Prostate gland (tissue), 2 donors: ENCODE measurements at regions not wholly inside any gene's neighbourhood (a gene's known extent, or its start where the extent isn't known, plus 50 kb on each side); places are given as distances from the start of the nearest gene placed in this dataset.
"Not testable (repeated sequence)": the region's sequence is repeated elsewhere in the genome, so short reads cannot be mapped to it uniquely, and the experiment has no call there.

Experiments
- DNase-seq: peaks from one replicate; pipeline ENCODE4 v3.0.0-alpha.2; 2019; ENCODE audit warnings: low spot score
- H3K27ac ChIP-seq, 2 donors: fragments of 200-600 bp; sonication (generic); 2 replicates each; pipeline ENCODE4 v1.5.1; 2017 to 2019
- H3K27me3 ChIP-seq: fragments of 200-600 bp; sonication (generic); replicated peaks from 2 replicates; pipeline ENCODE4 v1.5.1; 2019; ENCODE audit not compliant: insufficient read depth
- H3K36me3 ChIP-seq, 2 donors: fragments of 200-600 bp; sonication (generic); 1 replicate in 1 of 2; 2 replicates in 1 of 2; pipeline versions ENCODE4 v1.5.1 to v1.8.1; 2017 to 2019
- H3K4me1 ChIP-seq: fragments of 200-600 bp; sonication (generic); replicated peaks from 2 replicates; pipeline ENCODE4 v1.5.1; 2019
- H3K4me3 ChIP-seq, 2 donors: fragments of 200-600 bp; sonication (generic); 2 replicates each; pipeline ENCODE4 v1.5.1; 2017 to 2019
- H3K9me3 ChIP-seq: fragments of 200-600 bp; sonication (generic); 2 replicates; pipeline ENCODE4 v1.5.1; 2017
- POLR2A ChIP-seq: fragments of 450-650 bp; IDR thresholded peaks from one replicate; pipeline ENCODE4 v1.6.1; 2016; ENCODE audit warnings: antibody characterized with exemption, mild to moderate bottlenecking
- POLR2AphosphoS5 ChIP-seq: sonication (generic); formaldehyde crosslinking; IDR thresholded peaks from one replicate; pipeline ENCODE4 v1.6.1; 2017; ENCODE audit warnings: antibody characterized with exemption
- whole genome bisulfite sequencing: methylation state at CpG from one replicate; pipeline ENCODE4 v1.1.5; 2018; 5-methylcytosine and 5-hydroxymethylcytosine counted together
- intact Hi-C: fragments of 100-400 bp; cut with DNase I; formaldehyde crosslinking; loops from one replicate; pipeline ENCODE4 v1.14.2; 2022
- TF ChIP-seq, protein P1 (sequence below), 4 experiments: fragments of 200-600 bp in 2 of 4; fragments of 450-650 bp in 2 of 4; sonication (generic) in 2 of 4; IDR thresholded peaks; 1 replicate in 3 of 4; 2 replicates in 1 of 4; pipeline ENCODE4 v1.5.1; 2016 to 2019; ENCODE audit warnings: antibody characterized with exemption in 4 of 4, mild to moderate bottlenecking in 2 of 4, moderate library complexity in 2 of 4

GRCh38 chr13:103895835-103896531, 829.8 kb upstream of the SLC10A2 start:
- TF ChIP-seq POLR2AphosphoS5 (no peak), POLR2A (no peak)
- TF ChIP-seq, protein P1, sequence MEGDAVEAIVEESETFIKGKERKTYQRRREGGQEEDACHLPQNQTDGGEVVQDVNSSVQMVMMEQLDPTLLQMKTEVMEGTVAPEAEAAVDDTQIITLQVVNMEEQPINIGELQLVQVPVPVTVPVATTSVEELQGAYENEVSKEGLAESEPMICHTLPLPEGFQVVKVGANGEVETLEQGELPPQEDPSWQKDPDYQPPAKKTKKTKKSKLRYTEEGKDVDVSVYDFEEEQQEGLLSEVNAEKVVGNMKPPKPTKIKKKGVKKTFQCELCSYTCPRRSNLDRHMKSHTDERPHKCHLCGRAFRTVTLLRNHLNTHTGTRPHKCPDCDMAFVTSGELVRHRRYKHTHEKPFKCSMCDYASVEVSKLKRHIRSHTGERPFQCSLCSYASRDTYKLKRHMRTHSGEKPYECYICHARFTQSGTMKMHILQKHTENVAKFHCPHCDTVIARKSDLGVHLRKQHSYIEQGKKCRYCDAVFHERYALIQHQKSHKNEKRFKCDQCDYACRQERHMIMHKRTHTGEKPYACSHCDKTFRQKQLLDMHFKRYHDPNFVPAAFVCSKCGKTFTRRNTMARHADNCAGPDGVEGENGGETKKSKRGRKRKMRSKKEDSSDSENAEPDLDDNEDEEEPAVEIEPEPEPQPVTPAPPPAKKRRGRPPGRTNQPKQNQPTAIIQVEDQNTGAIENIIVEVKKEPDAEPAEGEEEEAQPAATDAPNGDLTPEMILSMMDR (IDR thresholded peaks at IDR 0.05) = no peak
- 82% methylated on average over 1 of the region's 1 CpG for WGBS
- intact Hi-C loops = no loop called here

DNA sequence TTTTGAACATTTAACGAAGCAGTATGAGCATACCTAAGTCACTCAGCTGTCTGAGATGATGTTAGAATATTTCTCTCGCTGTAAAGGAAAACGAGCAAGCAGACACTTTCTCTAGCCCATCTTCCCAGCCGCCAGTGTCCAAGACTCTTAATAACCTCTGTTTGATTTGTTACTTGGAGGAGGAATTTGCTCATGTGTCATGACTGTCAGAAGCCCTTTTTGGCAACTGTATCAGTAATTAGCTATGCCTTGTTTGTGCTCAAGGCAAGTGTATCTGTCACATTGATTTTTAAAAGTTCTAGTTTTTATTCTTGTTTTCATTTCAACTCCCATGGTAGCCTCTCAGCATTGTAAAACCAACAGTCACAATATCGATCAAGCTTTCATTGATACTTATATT, 828.4 kb upstream of the SLC10A2 start:
- Histone ChIP-seq H3K27ac (no peak overlapping the region), H3K4me3 (no peak overlapping the region), H3K4me1 (no peaks in the 10 kb centered on the region), H3K9me3 (no peaks in the 10 kb centered on the region), H3K27me3 (no peaks in the 10 kb centered on the region), H3K36me3 (no peaks in the 10 kb centered on the region)
- intact Hi-C loops = no loop called here
- DNase-seq = no peak
- 94% methylated on average over 5 of the region's 5 CpGs for WGBS
- TF ChIP-seq, protein P1 (IDR thresholded peaks at IDR 0.05) = no peak
- TF ChIP-seq POLR2AphosphoS5 (no peak), POLR2A (no peak)

More at GRCh38 chr13:103895835-103896531, 829.8 kb upstream of the SLC10A2 start:
- H3K36me3 ChIP-seq = no peaks in the 10 kb centered on the region
- H3K4me1 ChIP-seq = no peaks in the 10 kb centered on the region
- no peaks in the 10 kb centered on the region for H3K27me3 ChIP-seq
- no peaks in the 10 kb centered on the region for H3K9me3 ChIP-seq
- H3K27ac ChIP-seq = no peak overlapping the region
- DNase-seq = no peak
- no peak overlapping the region for H3K4me3 ChIP-seq

- Histone ChIP-seq H3K27ac (no peak overlapping the region), H3K4me1 (no peaks in the 10 kb centered on the region), H3K36me3 (no peaks in the 10 kb centered on the region), H3K27me3 (no peaks in the 10 kb centered on the region), H3K4me3 (no peak overlapping the region), H3K9me3 (no peaks in the 10 kb centered on the region)
- DNase-seq = no peak
- TF ChIP-seq, protein P1 (IDR thresholded peaks at IDR 0.05) = no peak
- no peak for TF ChIP-seq POLR2A
- TF ChIP-seq POLR2AphosphoS5 = no peak
- intact Hi-C loops = no loop called here
- WGBS = 49% methylated on average over 7 of the region's 7 CpGs
Measured at GRCh38 chr13:103884101-103884723, 818.0 kb upstream of the SLC10A2 start.

DNA sequence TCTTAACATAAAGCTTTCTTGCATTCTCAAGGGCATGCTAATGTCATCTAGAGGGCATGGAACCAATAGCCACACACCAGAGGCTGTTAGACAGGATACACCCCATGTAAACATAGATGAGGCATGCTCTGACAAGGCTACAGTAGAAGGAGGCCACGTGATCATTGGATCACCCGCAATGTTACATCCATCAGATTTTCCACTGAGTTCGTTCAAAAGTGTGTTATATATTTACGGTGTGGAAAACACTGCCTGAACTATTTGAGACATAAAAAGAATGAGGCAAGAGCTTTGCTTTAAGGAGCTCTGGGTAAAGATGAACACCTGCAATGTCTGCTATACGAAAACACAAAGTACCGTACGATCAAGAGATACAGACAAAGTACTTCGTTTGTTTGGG, 817.5 kb upstream of the SLC10A2 start:
- H3K27me3 ChIP-seq = no peaks in the 10 kb centered on the region
- TF ChIP-seq, protein P1 (IDR thresholded peaks at IDR 0.05) = no peak
- no peak for TF ChIP-seq POLR2A
- no peak for TF ChIP-seq POLR2AphosphoS5
- intact Hi-C loops = no loop called here
- no peaks in the 10 kb centered on the region for H3K36me3 ChIP-seq
- H3K27ac ChIP-seq = no peak overlapping the region
- 32% methylated on average over 8 of the region's 8 CpGs for WGBS
- H3K4me3 ChIP-seq = no peak overlapping the region
- no peaks in the 10 kb centered on the region for H3K4me1 ChIP-seq
- no peak for DNase-seq
- H3K9me3 ChIP-seq = no peaks in the 10 kb centered on the region

DNA sequence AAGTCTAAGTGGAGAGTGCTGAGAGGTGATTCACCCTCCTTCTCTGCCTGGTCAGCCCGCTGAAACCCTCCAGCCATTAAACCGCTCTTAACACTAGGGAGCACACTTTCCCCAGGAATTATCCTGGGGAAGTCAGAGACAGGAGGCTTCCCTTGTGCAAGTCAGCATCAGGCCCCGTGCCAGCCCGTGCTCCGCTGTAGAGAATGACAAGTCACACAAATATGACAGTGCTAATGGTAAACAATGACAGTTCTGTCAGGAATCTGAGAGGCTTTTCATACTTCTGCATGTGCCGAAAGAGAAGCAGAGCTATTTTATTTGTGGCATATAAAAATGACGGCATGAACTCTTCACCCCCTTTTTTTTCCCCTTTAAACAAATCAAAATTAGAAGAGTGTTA, 816.9 kb upstream of the SLC10A2 start:
- TF ChIP-seq, protein P1 (IDR thresholded peaks at IDR 0.05) = peak in 3 of 4 experiments; percentile 59 to 75 (median 74)
- no peak for TF ChIP-seq POLR2A
- TF ChIP-seq POLR2AphosphoS5 = peak; percentile 83
- WGBS = 0% methylated on average over 7 of the region's 7 CpGs
- no peak overlapping the region for H3K4me3 ChIP-seq
- H3K36me3 ChIP-seq = no peaks in the 10 kb centered on the region
- DNase-seq = peak; percentile 92
- no peaks in the 10 kb centered on the region for H3K4me1 ChIP-seq
- intact Hi-C loops = no loop called here
- no peak overlapping the region for H3K27ac ChIP-seq
- H3K9me3 ChIP-seq = no peaks in the 10 kb centered on the region
- H3K27me3 ChIP-seq = no peaks in the 10 kb centered on the region

DNA sequence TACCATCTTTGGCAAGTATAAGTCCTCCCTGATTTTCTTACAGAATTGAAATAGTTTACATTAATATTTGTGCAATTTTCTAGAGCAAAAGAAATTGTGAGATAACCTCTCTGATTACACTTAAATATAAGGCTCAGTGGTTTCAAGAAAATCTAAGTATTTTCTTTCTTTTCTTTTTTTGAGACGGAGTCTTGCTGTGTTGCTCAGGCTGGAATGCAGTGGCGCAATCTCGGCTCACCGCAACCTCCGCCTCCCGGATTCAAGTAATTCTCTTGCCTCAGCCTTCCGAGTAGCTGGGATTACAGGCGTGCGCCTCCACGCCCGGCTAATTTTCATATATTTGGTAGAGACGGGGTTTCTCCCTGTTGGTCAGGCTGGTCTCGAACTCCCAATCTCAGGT, 813.9 kb upstream of the SLC10A2 start:
- 96% methylated on average over 13 of the region's 13 CpGs for whole genome bisulfite sequencing

More for the DNA sequence above, 813.9 kb upstream of the SLC10A2 start:
- DNase-seq, intact Hi-C loops, H3K27ac ChIP-seq, H3K4me1 ChIP-seq, H3K36me3 ChIP-seq, H3K27me3 ChIP-seq, H3K4me3 ChIP-seq, H3K9me3 ChIP-seq: not testable (repeated sequence)
